T-cell (primary cell): ENCODE measurements at regions not wholly inside any gene's neighbourhood (a gene's known extent, or its start where the extent isn't known, plus 50 kb on each side); places are given as distances from the start of the nearest gene placed in this dataset.
A peak's percentile ranks its signal among the peaks of the same experiment; 100 is the strongest.
"Not testable (repeated sequence)": the region's sequence is repeated elsewhere in the genome, so short reads cannot be mapped to it uniquely, and the experiment has no call there.

Source experiments
- ATAC-seq, 4 experiments: fragments of 200-7000 bp in 3 of 4; fragments of 150-1000 bp in 1 of 4; cut with Tn5 transposase; replicated peaks in 1 of 4; 1 replicate in 3 of 4; 2 replicates in 1 of 4; pipeline ENCODE4 v1.10.0; 2021; ENCODE audit warnings: moderate library complexity in 3 of 4, mild to moderate bottlenecking in 2 of 4, moderate number of reproducible peaks in 1 of 4
- CTCF ChIA-PET, 2 donors: fragments of 300-600 bp; sonication (Branson Sonifier 250); formaldehyde crosslinking; loops; one replicate each; lab custom pipeline; 2022; ENCODE audit warnings: antibody characterized with exemption in 2 of 2; lab: Charles Lee
- POLR2A ChIA-PET, 2 donors: fragments of 300-600 bp; sonication (Branson Sonifier 250); formaldehyde crosslinking; loops; one replicate each; lab custom pipeline; 2022; ENCODE audit warnings: antibody characterized with exemption in 2 of 2; lab: Charles Lee
- DNase-seq, 35 experiments: peaks; one replicate each; pipeline versions ENCODE4 v3.0.0 to v3.0.0-alpha.2; 2013 to 2023
- H3K27ac ChIP-seq: one replicate; pipeline ENCODE4 v1.5.1; 2013; ENCODE audit warnings: low read length
- H3K27me3 ChIP-seq, 2 experiments: replicated peaks in 1 of 2; 1 replicate in 1 of 2; 2 replicates in 1 of 2; pipeline versions ENCODE4 v1.6.1 to v1.7.0; 2013; ENCODE audit warnings: low read length in 1 of 2, mixed read lengths in 1 of 2; ENCODE audit not compliant: control insufficient read depth in 2 of 2, insufficient read depth in 2 of 2; ENCODE audit errors: extremely low read depth in 1 of 2
- H3K36me3 ChIP-seq, 2 donors: 1 replicate in 1 of 2; 2 replicates in 1 of 2; pipeline versions ENCODE4 v1.6.1 to v1.7.0; 2013; ENCODE audit warnings: low read length in 1 of 2; ENCODE audit not compliant: control insufficient read depth in 2 of 2, insufficient read depth in 1 of 2; ENCODE audit errors: extremely low read depth in 1 of 2
- H3K4me1 ChIP-seq, 2 experiments: 1 replicate in 1 of 2; 2 replicates in 1 of 2; pipeline versions ENCODE4 v1.6.1 to v1.7.0; 2013; ENCODE audit warnings: low read length in 2 of 2, mixed read lengths in 1 of 2; ENCODE audit not compliant: insufficient read depth in 2 of 2, control insufficient read depth in 1 of 2; ENCODE audit errors: extremely low read depth in 1 of 2
- H3K4me3 ChIP-seq, 2 donors: 1 replicate in 1 of 2; 2 replicates in 1 of 2; pipeline versions ENCODE4 v1.5.1 to v1.7.0; 2013; ENCODE audit warnings: mild to moderate bottlenecking in 2 of 2, low read length in 1 of 2, moderate library complexity in 1 of 2; ENCODE audit not compliant: control insufficient read depth in 1 of 2; ENCODE audit errors: extremely low read depth in 1 of 2
- H3K9me3 ChIP-seq: 2 replicates; pipeline ENCODE4 v1.7.0; 2013
- H3K27ac Mint-ChIP-seq, 2 donors: one replicate each; pipeline ENCODE4 v1.8.0; 2020 to 2021; ENCODE audit warnings: mild to moderate bottlenecking in 2 of 2, mixed read lengths in 2 of 2
- H3K27me3 Mint-ChIP-seq, 2 donors: one replicate each; pipeline ENCODE4 v1.8.0; 2021 to 2022; ENCODE audit warnings: mixed read lengths in 2 of 2
- H3K36me3 Mint-ChIP-seq: one replicate; pipeline ENCODE4 v1.8.0; 2021; ENCODE audit warnings: mixed read lengths
- H3K4me1 Mint-ChIP-seq, 3 donors: one replicate each; pipeline ENCODE4 v1.8.0; 2020 to 2022; ENCODE audit warnings: mixed read lengths in 3 of 3, mild to moderate bottlenecking in 1 of 3
- H3K4me3 Mint-ChIP-seq, 3 donors: one replicate each; pipeline ENCODE4 v1.8.0; 2020 to 2022; ENCODE audit warnings: mild to moderate bottlenecking in 3 of 3, mixed read lengths in 3 of 3, moderate library complexity in 3 of 3
- H3K9me3 Mint-ChIP-seq, 3 donors: one replicate each; pipeline ENCODE4 v1.8.0; 2020 to 2022; ENCODE audit warnings: mixed read lengths in 3 of 3
- WGBS: methylation state at CpG from one replicate; pipeline ENCODE4 v1.1.5; 2013; ENCODE audit warnings: missing lambda C conversion rate; ENCODE audit not compliant: insufficient coverage; 5-methylcytosine and 5-hydroxymethylcytosine counted together

GRCh38 chr3:18533039-18533438 is 107.9 kb upstream of the SATB1 start:
- Histone ChIP-seq H3K4me3 (no peak overlapping the region), H3K27me3 (no peaks in the 10 kb centered on the region), H3K27ac (no peak overlapping the region), H3K36me3 (peaks cover 0 to 2% of the 10 kb centered on the region in 2 donors), H3K4me1 (no peaks in the 10 kb centered on the region), H3K9me3 (no peaks in the 10 kb centered on the region)
- ATAC-seq, result no peak
- H3K9me3 Mint-ChIP-seq, result no peaks in the 10 kb centered on the region
- H3K4me1 Mint-ChIP-seq, result peaks cover 2 to 7% (median 2%) of the 10 kb centered on the region in 3 donors
- ChIA-PET POLR2A (no interaction called here), CTCF (interaction anchor here in 1 of 2 donors (0.8 kb wide), 1 partner anchor 225 kb away, joined by 3 read pairs; no protein-coding TSS in a partner anchor)
- no peak overlapping the region for H3K4me3 Mint-ChIP-seq
- WGBS, result no CpG with 5 or more reads among the region's 2 CpGs
- H3K27ac Mint-ChIP-seq, result no peak overlapping the region
- DNase-seq, result no peak
- no peaks in the 10 kb centered on the region for H3K27me3 Mint-ChIP-seq
- H3K36me3 Mint-ChIP-seq, result peaks cover 29% of the 10 kb centered on the region

GRCh38 chr3:18531662-18532061 is 106.5 kb upstream of the SATB1 start:
- Mint-ChIP-seq H3K4me3 (no peak overlapping the region), H3K27ac (no peak overlapping the region), H3K36me3 (peaks cover 39% of the 10 kb centered on the region), H3K9me3 (no peaks in the 10 kb centered on the region), H3K27me3 (no peaks in the 10 kb centered on the region), H3K4me1 (peaks cover 7 to 14% (median 9%) of the 10 kb centered on the region in 3 donors)
- H3K4me3 ChIP-seq, result no peak overlapping the region
- no peaks in the 10 kb centered on the region for H3K27me3 ChIP-seq
- ATAC-seq, result no peak
- no peaks in the 10 kb centered on the region for H3K9me3 ChIP-seq
- no peak for DNase-seq
- ChIA-PET POLR2A (no interaction called here), CTCF (no interaction called here)
- H3K4me1 ChIP-seq, result no peaks in the 10 kb centered on the region
- H3K36me3 ChIP-seq, result peaks cover 0 to 2% of the 10 kb centered on the region in 2 donors
- no CpG with 5 or more reads among the region's 1 CpG for WGBS
- H3K27ac ChIP-seq, result no peak overlapping the region

GRCh38 chr3:18529631-18530030 is 104.5 kb upstream of the SATB1 start:
- Histone ChIP-seq H3K4me1 (no peaks in the 10 kb centered on the region), H3K27me3 (no peaks in the 10 kb centered on the region), H3K9me3 (no peaks in the 10 kb centered on the region), H3K27ac (no peak overlapping the region), H3K36me3 (peaks cover 2 to 4% of the 10 kb centered on the region in 2 donors), H3K4me3 (no peak overlapping the region)
- DNase-seq, result no peak
- Mint-ChIP-seq H3K4me3 (no peak overlapping the region), H3K27ac (no peak overlapping the region), H3K36me3 (peaks cover 58% of the 10 kb centered on the region), H3K9me3 (peaks cover 0 to 16% (median 12%) of the 10 kb centered on the region in 3 donors), H3K4me1 (peaks cover 9 to 16% (median 12%) of the 10 kb centered on the region in 3 donors), H3K27me3 (no peaks in the 10 kb centered on the region)
- no peak for ATAC-seq
- ChIA-PET POLR2A (no interaction called here), CTCF (no interaction called here)
- WGBS, result 100% methylated on average over 1 of the region's 1 CpG

- Mint-ChIP-seq H3K4me1 (peaks cover 9 to 16% (median 12%) of the 10 kb centered on the region in 3 donors), H3K27me3 (no peaks in the 10 kb centered on the region), H3K4me3 (no peak overlapping the region), H3K27ac (no peak overlapping the region), H3K36me3 (peaks cover 71% of the 10 kb centered on the region), H3K9me3 (peaks cover 0 to 30% (median 26%) of the 10 kb centered on the region in 3 donors)
- Histone ChIP-seq H3K27ac (no peak overlapping the region), H3K4me1 (no peaks in the 10 kb centered on the region), H3K4me3 (no peak overlapping the region), H3K27me3 (no peaks in the 10 kb centered on the region), H3K9me3 (no peaks in the 10 kb centered on the region), H3K36me3 (peaks cover 2 to 4% of the 10 kb centered on the region in 2 donors)
- ChIA-PET POLR2A (interaction anchor here in 1 of 2 donors (0.6 kb wide), 1 partner anchor 72 kb away, joined by 3 read pairs; no protein-coding TSS in a partner anchor), CTCF (interaction anchor here in 1 of 2 donors (0.6 kb wide), 1 partner anchor 1584 kb away, joined by 4 read pairs; no protein-coding TSS in a partner anchor)
- DNase-seq, result peak in 1 of 35 experiments; percentile 7
- no peak for ATAC-seq
Measured at GRCh38 chr3:18527691-18528090, 102.6 kb upstream of the SATB1 start.

- Histone ChIP-seq H3K27ac (no peak overlapping the region), H3K4me1 (no peaks in the 10 kb centered on the region), H3K27me3 (no peaks in the 10 kb centered on the region), H3K36me3 (peaks cover 2 to 4% of the 10 kb centered on the region in 2 donors), H3K9me3 (no peaks in the 10 kb centered on the region), H3K4me3 (no peak overlapping the region)
- peaks cover 73% of the 10 kb centered on the region for H3K36me3 Mint-ChIP-seq
- CTCF ChIA-PET, result interaction anchor here in 1 of 2 donors (0.5 kb wide), 1 partner anchor 373 kb away, joined by 3 read pairs; no protein-coding TSS in a partner anchor
- H3K4me3 Mint-ChIP-seq, result no peak overlapping the region
- POLR2A ChIA-PET, result interaction anchor here in 1 of 2 donors (0.6 kb wide), 1 partner anchor 302 kb away, joined by 3 read pairs; no protein-coding TSS in a partner anchor
- no peak for ATAC-seq
- no peak overlapping the region for H3K27ac Mint-ChIP-seq
- H3K27me3 Mint-ChIP-seq, result no peaks in the 10 kb centered on the region
- peaks cover 0 to 31% (median 26%) of the 10 kb centered on the region in 3 donors for H3K9me3 Mint-ChIP-seq
- no peak for DNase-seq
- peaks cover 9 to 14% (median 12%) of the 10 kb centered on the region in 3 donors for H3K4me1 Mint-ChIP-seq
Measured at GRCh38 chr3:18526667-18527066, 101.5 kb upstream of the SATB1 start.

GRCh38 chr3:18516170-18516569 is 91.0 kb upstream of the SATB1 start:
- H3K27ac Mint-ChIP-seq, H3K27me3 ChIP-seq, H3K27me3 Mint-ChIP-seq, CTCF ChIA-PET, POLR2A ChIA-PET, H3K9me3 Mint-ChIP-seq, H3K4me1 ChIP-seq, H3K4me3 Mint-ChIP-seq, DNase-seq, H3K27ac ChIP-seq, H3K9me3 ChIP-seq, H3K4me3 ChIP-seq, H3K36me3 ChIP-seq, ATAC-seq: not testable (repeated sequence)
- Mint-ChIP-seq H3K4me1 (peaks cover 0 to 14% (median 3%) of the 10 kb centered on the region in 3 donors), H3K36me3 (peaks cover 26% of the 10 kb centered on the region)
- WGBS, result 95% methylated on average over 11 of the region's 19 CpGs
